ENCODE measurements at regions not wholly inside any gene's neighbourhood (a gene's known extent, or its start where the extent isn't known, plus 50 kb on each side); places are given as distances from the start of the nearest gene placed in this dataset.
"Not testable (repeated sequence)": the region's sequence is repeated elsewhere in the genome, so short reads cannot be mapped to it uniquely, and the experiment has no call there.

DNA sequence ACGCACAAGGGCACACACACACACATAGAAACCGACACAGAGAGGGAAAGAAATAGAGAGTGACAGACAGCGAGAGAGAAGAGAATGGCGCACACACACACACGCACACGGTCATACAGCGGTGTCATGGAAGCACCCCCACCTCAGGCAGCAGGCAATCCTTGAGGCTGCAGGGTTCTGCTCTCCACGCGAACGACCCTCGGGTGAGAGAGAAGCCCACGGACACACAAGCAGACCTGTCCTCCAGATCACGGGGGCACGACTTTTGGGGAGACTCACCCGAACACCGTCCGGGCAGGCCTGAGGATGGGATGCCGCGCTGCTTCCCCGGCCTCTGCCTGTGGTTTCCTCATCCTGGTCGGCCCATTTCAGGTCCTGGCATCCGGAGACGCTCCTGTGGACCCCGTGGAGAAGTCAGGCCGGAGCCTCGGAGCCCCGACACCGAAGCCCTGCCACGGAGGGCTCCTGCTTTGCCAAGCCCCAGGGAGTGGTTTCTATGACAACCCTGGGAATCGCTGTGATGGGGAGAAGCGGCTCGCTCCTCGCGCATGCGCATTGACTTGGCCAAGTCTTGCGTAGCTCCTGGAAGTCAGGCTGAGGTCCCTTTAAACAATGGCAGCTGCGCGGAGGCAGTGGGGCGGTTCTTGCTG lies 118.2 kb upstream of the KCNJ18 start:
- peaks cover 9 to 10% of the 10 kb centered on the region in 2 donors for H3K27me3 Mint-ChIP-seq
- H3K4me3 ChIP-seq (ENCODE audit: low read length in 2 of 2), result peak overlapping the region in 1 of 2 donors; percentile 52
- H3K4me3 Mint-ChIP-seq, result peak overlapping the region in 7 of 8 donors; percentile 27 to 77 (median 65)
- ChIA-PET CTCF (ENCODE audit: partially characterized antibody) (no interaction called here), POLR2A (ENCODE audit: partially characterized antibody) (no interaction called here)
- DNase-seq, result peak; percentile 23 to 68 (median 49)
- H3K36me3 ChIP-seq (ENCODE audit: insufficient read depth, low read length), result no peaks in the 10 kb centered on the region
- H3K4me1 ChIP-seq (ENCODE audit: insufficient read depth, low read length), result no peaks in the 10 kb centered on the region
- peaks cover 1 to 7% (median 3%) of the 10 kb centered on the region in 4 donors for H3K4me1 Mint-ChIP-seq
- intact Hi-C loops (cut with micrococcal nuclease), result no loop called here
- H3K27ac ChIP-seq (ENCODE audit: low read depth, low read length), result no peak overlapping the region
- H3K27me3 ChIP-seq (ENCODE audit: insufficient read depth, low read length), result no peaks in the 10 kb centered on the region
- no peaks in the 10 kb centered on the region for H3K9me3 ChIP-seq (ENCODE audit: control insufficient read depth in 1 of 2, low read length in 2 of 2)
- no peaks in the 10 kb centered on the region for H3K36me3 Mint-ChIP-seq
- H3K27ac Mint-ChIP-seq, result peak overlapping the region in 2 of 7 donors; percentile 15 to 79
- peaks cover 0 to 17% (median 10%) of the 10 kb centered on the region in 8 donors for H3K9me3 Mint-ChIP-seq

DNA sequence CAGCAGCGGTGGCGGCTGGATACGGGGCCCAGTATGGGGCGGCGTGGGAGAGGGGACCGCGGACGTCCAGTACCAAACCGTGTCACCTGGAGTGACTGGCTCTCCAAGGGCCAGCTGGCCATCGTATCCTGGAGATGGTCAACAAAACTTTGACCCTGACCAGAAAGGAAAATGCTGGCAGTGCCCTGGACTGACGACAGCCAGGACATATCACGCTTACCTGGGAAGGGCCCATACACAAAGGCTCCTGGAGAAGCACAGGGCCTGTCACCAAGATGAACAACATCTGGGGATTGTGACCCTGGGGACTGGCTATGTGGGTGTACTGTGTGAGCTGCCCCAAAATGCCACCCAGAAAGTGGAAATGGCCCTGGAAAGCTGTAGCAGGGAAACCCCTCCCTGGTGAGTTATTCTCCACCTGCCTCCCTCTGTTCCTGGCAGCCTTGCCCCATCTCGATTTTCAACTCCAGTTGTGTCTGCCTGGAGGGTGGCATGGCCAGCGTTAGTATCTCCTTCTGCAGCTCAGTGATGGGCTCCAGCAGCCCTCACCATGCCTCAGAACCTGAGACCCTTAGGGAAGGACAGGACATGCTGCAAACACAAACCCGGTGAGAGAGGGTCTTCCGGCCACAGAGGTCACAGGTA lies 117.6 kb upstream of the KCNJ18 start:
- H3K36me3 Mint-ChIP-seq; H3K9me3 ChIP-seq (ENCODE audit: control insufficient read depth in 1 of 2, low read length in 2 of 2); POLR2A ChIA-PET (ENCODE audit: partially characterized antibody); CTCF ChIA-PET (ENCODE audit: partially characterized antibody); H3K4me1 Mint-ChIP-seq; H3K27me3 ChIP-seq (ENCODE audit: insufficient read depth, low read length); H3K27ac Mint-ChIP-seq; H3K4me1 ChIP-seq (ENCODE audit: insufficient read depth, low read length); H3K4me3 ChIP-seq (ENCODE audit: low read length in 2 of 2); DNase-seq; H3K27me3 Mint-ChIP-seq; H3K36me3 ChIP-seq (ENCODE audit: insufficient read depth, low read length); H3K27ac ChIP-seq (ENCODE audit: low read depth, low read length); intact Hi-C loops (cut with micrococcal nuclease): not testable (repeated sequence)
- Mint-ChIP-seq H3K9me3 (peaks cover 0 to 13% (median 7%) of the 10 kb centered on the region in 8 donors), H3K4me3 (peak overlapping the region in 4 of 8 donors; percentile 27 to 77 (median 58))

DNA sequence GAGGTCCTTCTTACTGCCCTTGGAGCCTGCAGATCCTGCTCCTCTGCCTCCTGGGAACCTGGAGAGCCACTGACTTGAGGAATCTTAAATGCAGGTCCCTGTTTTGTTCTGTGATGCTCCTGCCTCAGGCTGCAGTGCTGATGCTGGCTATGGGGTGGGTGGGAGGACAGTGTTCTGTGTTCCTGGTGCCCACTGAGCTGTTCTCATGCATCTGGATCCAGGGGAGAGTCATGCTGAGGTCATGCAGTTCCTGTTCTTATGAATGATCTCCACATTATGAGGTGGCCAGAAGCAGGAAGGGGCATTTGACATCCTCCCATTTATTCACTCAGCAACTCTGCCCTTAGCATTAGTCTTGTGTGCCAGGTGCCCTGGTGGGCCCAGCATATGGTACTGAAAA lies 113.5 kb upstream of the KCNJ18 start:
- POLR2A ChIA-PET (ENCODE audit: partially characterized antibody); H3K9me3 ChIP-seq (ENCODE audit: control insufficient read depth in 1 of 2, low read length in 2 of 2); H3K4me1 Mint-ChIP-seq; H3K27me3 Mint-ChIP-seq; H3K4me3 ChIP-seq (ENCODE audit: low read length in 2 of 2); CTCF ChIA-PET (ENCODE audit: partially characterized antibody); H3K36me3 Mint-ChIP-seq; H3K27me3 ChIP-seq (ENCODE audit: insufficient read depth, low read length); H3K4me3 Mint-ChIP-seq; H3K36me3 ChIP-seq (ENCODE audit: insufficient read depth, low read length); H3K27ac Mint-ChIP-seq; H3K4me1 ChIP-seq (ENCODE audit: insufficient read depth, low read length); intact Hi-C loops (cut with micrococcal nuclease); H3K9me3 Mint-ChIP-seq; DNase-seq; H3K27ac ChIP-seq (ENCODE audit: low read depth, low read length): not testable (repeated sequence)

DNA sequence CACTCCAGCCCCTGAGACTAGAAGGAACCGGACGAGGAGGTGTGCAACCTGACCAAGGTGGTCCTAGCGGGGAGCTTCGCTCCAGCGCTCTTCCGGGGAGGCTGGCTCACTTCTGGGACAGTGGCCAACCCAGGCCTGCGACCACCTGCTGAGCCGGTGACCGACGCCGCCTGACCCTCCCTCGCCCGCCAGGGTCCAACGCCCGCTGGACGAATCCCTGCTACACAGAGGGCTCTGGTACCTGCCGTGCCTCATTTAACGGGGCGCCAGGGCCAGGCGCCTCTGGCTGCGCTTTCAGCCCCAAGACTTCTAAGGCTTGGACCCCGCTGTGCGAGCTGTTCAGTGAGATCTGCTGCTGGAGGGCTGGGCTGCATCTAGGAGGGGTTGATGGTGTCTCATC lies 99.5 kb upstream of the KCNJ18 start:
- no peak overlapping the region for H3K4me3 Mint-ChIP-seq
- Histone ChIP-seq H3K9me3 (ENCODE audit: control insufficient read depth in 1 of 2, low read length in 2 of 2) (no peaks in the 10 kb centered on the region), H3K36me3 (ENCODE audit: insufficient read depth, low read length) (no peaks in the 10 kb centered on the region), H3K4me1 (ENCODE audit: insufficient read depth, low read length) (no peaks in the 10 kb centered on the region), H3K27me3 (ENCODE audit: insufficient read depth, low read length) (no peaks in the 10 kb centered on the region), H3K4me3 (ENCODE audit: low read length in 2 of 2) (no peak overlapping the region), H3K27ac (ENCODE audit: low read depth, low read length) (no peak overlapping the region)
- no peak overlapping the region for H3K27ac Mint-ChIP-seq
- peaks cover 7 to 14% of the 10 kb centered on the region in 2 donors for H3K27me3 Mint-ChIP-seq
- intact Hi-C loops (cut with micrococcal nuclease), result no loop called here
- H3K4me1 Mint-ChIP-seq, result no peaks in the 10 kb centered on the region
- POLR2A ChIA-PET (ENCODE audit: partially characterized antibody), result no interaction called here
- no peak for DNase-seq
- CTCF ChIA-PET (ENCODE audit: partially characterized antibody), result no interaction called here
- H3K9me3 Mint-ChIP-seq, result peaks cover 0 to 3% (median 0%) of the 10 kb centered on the region in 8 donors
- H3K36me3 Mint-ChIP-seq, result no peaks in the 10 kb centered on the region

DNA sequence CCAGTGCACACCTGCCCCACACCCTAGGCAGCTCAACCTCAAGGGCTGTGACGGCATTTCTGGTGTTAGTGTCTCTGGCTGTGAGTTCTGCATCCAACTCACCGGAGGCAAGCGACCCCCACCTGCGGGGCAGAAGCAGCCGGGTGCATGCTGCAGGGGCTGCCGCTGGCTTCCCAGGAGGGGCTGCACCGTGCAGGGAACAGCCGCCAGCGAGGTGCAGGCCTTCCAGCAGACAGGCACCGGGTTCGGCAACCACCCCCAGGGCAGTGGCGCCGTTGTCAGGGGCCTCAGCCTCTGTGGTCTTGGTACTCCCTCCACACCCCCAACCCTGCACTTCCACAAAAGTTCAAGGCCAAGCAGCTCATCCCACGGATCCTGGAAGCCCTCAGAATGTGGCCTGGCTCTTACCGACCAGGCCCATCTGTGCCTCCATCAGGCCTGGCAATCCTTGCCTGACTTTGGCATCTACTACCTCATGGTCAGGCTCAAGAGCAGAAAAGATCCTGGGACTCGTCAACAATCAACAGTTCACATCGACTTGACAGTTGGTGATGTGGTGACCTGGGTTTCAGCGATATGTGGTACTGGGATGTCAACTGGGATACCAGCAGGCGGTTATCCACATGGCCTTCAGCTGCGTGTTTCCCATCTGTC lies 98.7 kb upstream of the KCNJ18 start:
- H3K27me3 Mint-ChIP-seq, result peaks cover 9 to 18% of the 10 kb centered on the region in 2 donors
- H3K9me3 ChIP-seq (ENCODE audit: control insufficient read depth in 1 of 2, low read length in 2 of 2); H3K27ac ChIP-seq (ENCODE audit: low read depth, low read length); H3K4me3 ChIP-seq (ENCODE audit: low read length in 2 of 2); H3K27ac Mint-ChIP-seq; CTCF ChIA-PET (ENCODE audit: partially characterized antibody); H3K36me3 Mint-ChIP-seq; H3K4me3 Mint-ChIP-seq; DNase-seq; H3K4me1 Mint-ChIP-seq; H3K9me3 Mint-ChIP-seq; H3K36me3 ChIP-seq (ENCODE audit: insufficient read depth, low read length); intact Hi-C loops (cut with micrococcal nuclease); H3K4me1 ChIP-seq (ENCODE audit: insufficient read depth, low read length); POLR2A ChIA-PET (ENCODE audit: partially characterized antibody); H3K27me3 ChIP-seq (ENCODE audit: insufficient read depth, low read length): not testable (repeated sequence)

DNA sequence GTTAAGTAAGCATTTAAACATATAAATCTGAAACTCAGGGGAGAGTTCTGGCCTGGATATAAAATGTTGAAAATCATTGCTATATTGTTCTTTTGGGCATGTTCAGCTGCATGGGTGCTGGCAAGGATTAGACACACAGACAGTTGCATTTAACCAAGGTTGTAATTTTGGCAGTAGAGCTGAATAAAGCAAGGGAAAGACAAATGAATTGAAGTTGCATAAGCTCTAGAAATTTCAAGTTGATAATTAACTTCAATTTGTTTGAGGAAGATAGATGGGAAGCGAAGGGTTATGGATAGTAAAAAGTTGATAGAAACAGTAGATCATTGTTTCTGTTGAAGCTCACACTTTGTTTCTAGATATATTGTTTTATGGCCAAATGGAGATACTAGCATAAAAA lies 97.2 kb upstream of the KCNJ18 start:
- Mint-ChIP-seq H3K36me3 (no peaks in the 10 kb centered on the region), H3K27me3 (peaks cover 9 to 19% of the 10 kb centered on the region in 2 donors), H3K4me1 (no peaks in the 10 kb centered on the region), H3K27ac (no peak overlapping the region), H3K9me3 (peaks cover 0 to 3% (median 0%) of the 10 kb centered on the region in 8 donors), H3K4me3 (no peak overlapping the region)
- no peaks in the 10 kb centered on the region for H3K4me1 ChIP-seq (ENCODE audit: insufficient read depth, low read length)
- ChIA-PET CTCF (ENCODE audit: partially characterized antibody) (no interaction called here), POLR2A (ENCODE audit: partially characterized antibody) (no interaction called here)
- no peak for DNase-seq
- H3K4me3 ChIP-seq (ENCODE audit: low read length in 2 of 2), result no peak overlapping the region
- H3K36me3 ChIP-seq (ENCODE audit: insufficient read depth, low read length), result no peaks in the 10 kb centered on the region
- H3K9me3 ChIP-seq (ENCODE audit: control insufficient read depth in 1 of 2, low read length in 2 of 2), result no peaks in the 10 kb centered on the region
- H3K27me3 ChIP-seq (ENCODE audit: insufficient read depth, low read length), result no peaks in the 10 kb centered on the region
- intact Hi-C loops (cut with micrococcal nuclease), result no loop called here
- no peak overlapping the region for H3K27ac ChIP-seq (ENCODE audit: low read depth, low read length)

DNA sequence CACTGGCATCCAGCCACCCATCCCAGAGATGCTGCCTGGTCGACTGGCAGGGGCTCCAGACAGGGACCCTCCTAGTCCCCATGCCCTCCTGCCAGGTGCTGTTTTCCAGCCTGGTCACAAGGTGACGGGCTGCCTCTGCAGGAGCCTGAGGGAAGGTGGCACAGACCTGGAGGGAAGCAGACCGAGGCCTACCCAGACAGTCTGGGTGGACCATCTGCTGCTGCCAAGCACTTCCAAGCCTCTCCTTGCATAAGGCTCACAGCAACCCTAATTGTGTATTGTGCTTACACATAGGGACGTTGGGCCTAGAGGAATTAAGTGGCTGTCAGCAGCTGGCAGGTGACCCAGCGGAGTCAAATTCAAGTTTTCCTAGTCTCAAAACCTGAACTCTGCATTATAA lies 90.1 kb upstream of the KCNJ18 start:
- no peaks in the 10 kb centered on the region for H3K4me1 Mint-ChIP-seq
- no peak for DNase-seq
- ChIA-PET CTCF (ENCODE audit: partially characterized antibody) (no interaction called here), POLR2A (ENCODE audit: partially characterized antibody) (no interaction called here)
- no peak overlapping the region for H3K27ac Mint-ChIP-seq
- H3K4me3 ChIP-seq (ENCODE audit: low read length in 2 of 2), result no peak overlapping the region
- H3K9me3 ChIP-seq (ENCODE audit: control insufficient read depth in 1 of 2, low read length in 2 of 2), result no peaks in the 10 kb centered on the region
- no peaks in the 10 kb centered on the region for H3K27me3 ChIP-seq (ENCODE audit: insufficient read depth, low read length)
- no peaks in the 10 kb centered on the region for H3K4me1 ChIP-seq (ENCODE audit: insufficient read depth, low read length)
- no peak overlapping the region for H3K27ac ChIP-seq (ENCODE audit: low read depth, low read length)
- H3K9me3 Mint-ChIP-seq, result no peaks in the 10 kb centered on the region
- no peak overlapping the region for H3K4me3 Mint-ChIP-seq
- peaks cover 4 to 21% of the 10 kb centered on the region in 2 donors for H3K27me3 Mint-ChIP-seq
- no peaks in the 10 kb centered on the region for H3K36me3 ChIP-seq (ENCODE audit: insufficient read depth, low read length)
- intact Hi-C loops (cut with micrococcal nuclease), result no loop called here
- no peaks in the 10 kb centered on the region for H3K36me3 Mint-ChIP-seq
